ENCODE measurements at regions not wholly inside any gene's neighbourhood (a gene's known extent, or its start where the extent isn't known, plus 50 kb on each side); places are given as distances from the start of the nearest gene placed in this dataset.

DNA sequence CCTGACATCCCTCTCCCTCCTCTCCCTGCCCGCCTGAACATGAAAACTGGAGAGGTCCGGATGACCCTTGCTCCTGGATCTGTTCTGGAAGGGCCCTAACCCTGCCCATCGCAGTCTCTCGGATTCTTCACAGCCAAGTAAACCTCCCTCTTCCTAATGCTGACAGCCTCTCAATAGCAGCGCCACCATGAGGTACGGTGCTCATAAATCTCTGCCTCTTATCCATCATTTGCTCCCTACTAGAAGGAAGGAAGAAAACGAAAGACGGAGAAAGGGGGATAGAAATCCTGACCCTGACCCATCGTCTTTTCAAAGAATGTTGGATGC lies 257.9 kb downstream of the BCL11A start:
- no peak for DNase-seq (ENCODE audit: low read depth, low spot score)

DNA sequence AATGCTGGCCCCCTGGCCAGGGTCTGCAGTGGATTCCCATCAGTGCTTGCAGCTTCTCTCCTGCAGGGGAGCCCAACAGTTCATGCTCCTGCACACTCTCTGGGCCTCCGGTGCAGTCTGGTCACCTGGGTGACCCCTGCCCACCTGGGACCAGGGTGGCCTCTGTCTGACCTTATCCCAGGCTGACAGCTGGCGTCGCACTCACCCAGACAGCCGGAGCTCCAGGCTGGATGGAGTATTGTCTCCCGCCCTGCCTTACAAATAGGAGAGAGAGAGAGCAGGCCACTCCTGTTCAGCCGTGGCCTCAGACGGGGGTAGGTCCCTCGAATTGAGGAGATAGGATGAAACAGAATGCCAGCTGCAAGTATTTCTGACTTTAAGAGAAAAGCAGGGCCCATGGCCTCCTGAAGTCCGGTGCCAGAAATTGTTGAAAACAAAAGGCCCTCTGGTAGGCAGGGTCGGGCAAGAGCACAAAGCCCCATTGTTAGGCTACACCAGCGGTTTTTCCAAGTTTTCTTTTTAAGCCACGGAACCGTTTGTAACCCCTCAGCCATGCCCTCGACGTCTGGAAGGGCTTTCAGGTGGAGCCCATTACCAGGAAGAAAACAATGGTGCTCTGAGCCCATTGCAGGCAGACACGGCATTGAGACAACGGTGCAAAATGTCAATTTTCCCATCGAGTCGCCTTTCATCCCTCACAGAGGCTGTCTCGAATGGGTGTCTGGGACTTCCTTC lies 258.4 kb downstream of the BCL11A start:
- DNase-seq (ENCODE audit: low read depth, low spot score): no peak

DNA sequence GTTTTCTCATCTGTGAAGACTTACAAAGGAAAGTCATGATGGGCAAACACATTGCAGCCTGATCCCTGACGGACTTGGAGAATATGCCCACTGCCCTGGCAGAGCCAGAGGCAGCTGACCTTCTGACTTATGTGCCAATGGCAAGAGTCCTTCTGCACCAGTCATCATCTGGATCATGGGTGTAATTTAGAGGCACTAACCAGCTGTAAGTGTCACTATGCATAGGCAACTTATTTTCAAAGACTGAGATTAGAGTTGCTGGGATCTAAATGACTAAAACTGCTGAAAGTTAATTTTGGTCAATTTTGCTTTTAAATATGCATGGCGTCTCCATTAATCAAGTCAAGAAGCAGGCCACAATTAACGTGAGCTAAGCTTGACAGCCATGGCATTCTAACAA lies 261.2 kb downstream of the BCL11A start:
- DNase-seq (ENCODE audit: low read depth, low spot score): no peak

DNA sequence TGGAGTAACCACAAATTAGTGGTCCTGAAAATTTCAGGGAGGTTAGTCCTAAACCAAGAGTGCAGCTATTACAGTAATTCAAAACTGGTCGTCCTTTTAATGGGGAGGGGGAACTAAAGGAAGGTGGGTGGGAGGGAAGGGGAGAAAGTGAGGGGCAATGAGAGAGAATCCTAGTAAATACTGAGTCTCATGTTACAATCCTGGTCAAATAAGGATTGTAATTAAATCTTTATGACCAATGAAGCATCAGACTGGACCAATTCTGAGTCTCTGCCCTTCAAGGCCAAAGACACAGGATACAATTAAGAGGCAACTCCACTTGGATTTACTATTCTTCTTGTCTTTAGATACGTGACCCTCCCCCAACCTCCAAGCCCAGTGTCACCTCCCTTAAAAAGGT lies 262.9 kb downstream of the BCL11A start:
- no peak for DNase-seq (ENCODE audit: low read depth, low spot score)

DNA sequence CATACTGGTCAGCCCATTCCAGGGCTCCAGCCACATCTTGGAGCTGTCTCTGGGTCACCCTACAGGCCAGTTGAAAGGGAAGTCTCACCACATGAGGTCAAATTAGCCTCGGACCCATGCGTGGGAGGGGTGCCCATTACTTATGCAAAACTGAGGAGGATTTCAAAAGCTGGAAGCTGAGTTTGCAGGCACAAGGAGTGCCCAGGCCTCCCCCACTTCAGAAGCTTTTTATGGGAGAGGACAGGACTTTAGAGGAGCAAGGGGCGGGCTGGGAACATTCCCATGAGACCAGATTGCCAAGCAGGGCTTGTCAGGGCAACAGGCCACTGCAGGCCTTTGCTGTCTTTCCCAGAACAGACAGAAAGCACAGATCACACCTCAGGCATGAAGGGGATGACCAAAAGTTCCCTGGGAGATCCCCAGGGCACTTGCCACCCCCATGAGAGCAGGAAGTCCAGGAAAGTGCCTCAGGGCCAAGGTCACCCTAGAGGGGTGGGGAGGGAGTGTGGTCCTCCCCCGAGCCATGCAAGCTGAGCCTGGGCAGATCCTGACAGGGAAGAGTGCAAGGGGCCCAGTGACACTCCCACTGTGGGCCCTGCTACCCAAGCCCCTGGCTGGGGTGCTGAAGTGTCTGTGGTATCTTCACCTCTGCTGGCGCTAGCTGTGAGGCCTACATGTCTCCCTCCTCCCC lies 267.7 kb downstream of the BCL11A start:
- DNase-seq (ENCODE audit: low read depth, low spot score): no peak

DNA sequence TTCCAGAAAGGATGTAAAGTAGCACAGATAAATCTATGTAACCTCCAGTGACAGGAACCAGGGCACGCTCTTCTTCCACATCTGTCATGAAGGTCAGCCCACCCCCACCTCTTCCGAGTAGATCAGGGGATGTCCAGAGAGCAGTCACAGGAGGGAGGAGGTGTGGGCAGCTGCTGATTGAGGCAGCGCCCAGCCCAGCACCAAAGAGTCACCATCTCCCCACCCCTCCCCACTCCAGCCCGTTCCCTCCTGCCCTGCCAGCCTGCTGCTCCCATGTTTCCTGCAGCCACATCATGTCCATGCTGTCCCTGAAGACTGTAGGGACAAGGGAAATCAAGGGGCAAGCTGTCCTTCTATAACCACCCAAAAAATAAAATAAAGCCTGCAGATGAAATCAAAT lies 269.8 kb downstream of the BCL11A start:
- DNase-seq (ENCODE audit: low read depth, low spot score): no peak

DNA sequence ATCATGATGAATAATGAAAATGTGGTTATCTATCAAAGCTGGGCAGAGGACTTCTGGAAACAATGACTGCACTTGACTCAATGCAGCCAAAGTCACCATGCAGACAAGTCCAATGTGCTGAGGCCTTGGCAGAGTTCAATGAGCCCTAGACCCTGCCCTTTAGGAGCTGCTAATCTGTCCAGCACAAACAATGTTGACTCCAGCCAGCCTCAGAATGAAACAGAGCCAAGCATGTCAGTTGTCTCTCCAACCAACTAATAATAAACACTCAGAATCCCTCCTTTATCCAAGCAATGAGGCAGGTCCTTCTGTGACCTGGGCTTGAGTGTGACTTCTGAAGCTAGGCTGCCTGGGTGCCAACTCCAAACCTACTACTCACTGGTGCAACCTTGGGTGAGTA lies 270.6 kb downstream of the BCL11A start:
- no peak for DNase-seq (ENCODE audit: low read depth, low spot score)

DNA sequence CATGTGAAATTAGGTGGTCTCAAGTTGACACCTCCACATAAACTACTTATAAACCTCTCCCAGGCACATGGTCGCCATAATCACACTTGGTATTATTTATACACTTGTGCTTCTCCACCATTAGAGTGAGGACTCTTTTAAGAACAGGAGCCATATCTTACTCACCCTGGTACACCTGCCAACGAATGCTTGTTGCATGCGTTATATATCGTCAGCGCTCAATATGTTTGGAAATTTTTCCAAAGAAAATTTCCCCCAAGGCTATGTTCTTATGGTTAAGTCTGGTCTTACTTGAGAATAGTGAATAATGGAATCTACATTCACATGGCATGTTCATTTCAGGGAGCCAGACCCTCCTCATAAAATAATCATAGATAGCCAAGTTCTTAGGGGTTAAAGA lies 271.7 kb downstream of the BCL11A start:
- no peak for DNase-seq (ENCODE audit: low read depth, low spot score)

DNA sequence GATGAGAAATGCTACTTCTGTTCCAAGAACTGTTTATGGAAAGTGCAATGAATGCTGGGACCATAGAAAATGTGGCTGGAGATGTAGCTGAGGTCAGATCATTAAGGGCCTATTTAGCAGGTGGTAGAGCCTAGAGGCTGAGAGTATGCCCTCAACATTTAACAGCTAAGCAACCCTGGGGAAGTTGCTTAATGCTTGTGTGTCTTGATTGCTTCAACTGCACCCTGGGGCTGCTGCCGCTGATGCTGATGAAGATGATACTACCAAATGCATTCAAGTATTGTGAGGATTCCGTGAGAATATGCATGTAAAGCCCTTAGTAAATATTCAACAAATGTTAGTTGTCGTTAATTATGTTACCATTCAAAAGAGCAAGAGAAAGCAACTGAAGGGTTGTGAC lies 273.2 kb downstream of the BCL11A start:
- DNase-seq (ENCODE audit: low read depth, low spot score): no peak

DNA sequence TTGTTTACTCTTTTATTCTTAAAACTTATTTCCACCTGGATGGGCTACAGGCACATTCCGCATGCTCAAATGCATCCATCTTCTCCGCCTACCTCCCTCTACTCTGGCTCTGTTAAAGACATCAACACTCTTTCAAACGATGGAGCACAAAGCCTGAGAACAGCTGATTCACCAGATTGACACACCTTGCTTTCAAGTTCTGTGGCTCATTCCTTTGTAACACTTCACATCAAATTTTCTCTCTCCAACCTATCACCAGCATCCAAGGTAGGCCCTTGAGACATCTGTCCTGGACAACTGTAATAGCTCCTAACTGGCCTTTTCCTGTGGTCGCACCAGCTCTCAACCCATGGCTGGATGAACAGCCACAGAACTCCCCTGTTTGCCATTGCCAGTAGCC lies 274.5 kb downstream of the BCL11A start:
- no peak for DNase-seq (ENCODE audit: low read depth, low spot score)

DNA sequence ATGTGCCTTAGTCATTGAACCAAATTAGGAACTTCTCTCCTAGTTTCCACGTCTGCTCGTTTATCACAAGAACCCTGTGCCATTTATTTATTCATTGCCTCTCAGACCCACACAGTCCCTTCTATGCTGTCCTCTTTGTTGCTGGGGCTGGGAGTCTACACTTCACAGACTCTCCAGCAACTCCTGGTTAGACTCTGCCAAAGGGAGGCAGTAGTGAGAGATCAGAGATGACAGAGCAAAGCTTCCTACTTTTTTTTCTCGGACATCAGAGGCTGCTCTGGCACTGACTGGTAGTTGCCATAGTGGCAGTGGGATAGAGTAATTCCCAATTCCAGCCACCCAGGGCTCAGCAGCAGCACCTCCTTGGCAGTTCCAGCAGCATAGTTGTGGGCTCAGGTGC lies 277.5 kb downstream of the BCL11A start:
- no peak for DNase-seq (ENCODE audit: low read depth, low spot score)

DNA sequence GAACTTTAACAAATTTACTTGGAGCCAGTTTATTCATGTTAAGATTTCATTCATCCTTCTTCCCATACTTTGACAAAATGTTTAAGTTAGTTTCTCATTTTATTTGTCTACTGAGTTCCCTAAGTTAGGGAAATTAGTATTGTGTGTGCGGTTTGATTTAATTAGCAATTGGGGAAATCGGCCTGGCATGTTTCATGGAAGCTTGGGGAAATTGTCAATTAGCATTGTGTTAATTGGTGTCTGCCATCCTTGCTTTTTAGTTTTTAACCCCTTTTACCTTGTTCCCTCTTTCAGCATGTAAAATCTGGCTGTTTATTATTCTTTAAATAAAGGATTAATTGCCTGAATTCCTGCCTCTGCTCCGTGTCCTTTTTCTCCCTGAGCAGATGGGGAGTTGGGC lies 279.6 kb downstream of the BCL11A start:
- no peak for DNase-seq (ENCODE audit: low read depth, low spot score)

DNA sequence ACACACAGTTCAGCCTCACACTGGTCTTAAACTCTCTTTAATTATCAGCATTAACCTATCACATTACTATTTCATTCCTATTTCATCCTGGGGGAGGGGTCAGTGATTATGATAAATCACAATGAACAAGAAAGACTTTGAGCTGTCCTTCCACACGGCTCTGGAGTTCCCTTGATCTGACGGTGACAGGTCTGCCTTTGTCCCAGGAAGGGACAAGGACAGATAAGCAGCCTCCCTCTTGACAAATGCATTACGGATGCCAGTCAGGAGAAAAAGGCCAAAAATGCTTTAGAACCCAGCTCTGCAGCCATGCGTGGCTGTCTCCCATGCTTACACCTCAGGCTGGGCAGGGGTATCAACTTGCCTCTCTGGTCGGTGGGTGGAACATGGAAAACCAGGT lies 281.7 kb downstream of the BCL11A start:
- DNase-seq (ENCODE audit: low read depth, low spot score): no peak

DNA sequence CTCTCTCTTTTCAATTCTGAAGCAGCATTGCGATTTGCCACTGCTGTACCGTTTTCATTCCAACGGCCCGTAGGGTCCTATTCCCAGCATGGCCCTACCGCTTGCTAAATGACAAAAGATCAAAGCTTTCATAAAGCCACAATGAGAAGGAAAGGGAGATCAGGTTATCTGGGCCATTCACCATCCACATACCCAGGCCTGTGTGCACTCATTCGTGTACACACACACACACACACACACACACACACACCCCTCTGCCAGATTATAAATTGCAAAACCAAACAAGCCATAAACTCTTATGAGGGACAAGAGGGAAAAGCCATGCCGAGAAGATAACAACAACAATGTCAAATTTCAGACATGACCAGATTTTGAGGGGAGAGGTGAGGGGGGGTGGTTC lies 282.3 kb downstream of the BCL11A start:
- no peak for DNase-seq (ENCODE audit: low read depth, low spot score)

DNA sequence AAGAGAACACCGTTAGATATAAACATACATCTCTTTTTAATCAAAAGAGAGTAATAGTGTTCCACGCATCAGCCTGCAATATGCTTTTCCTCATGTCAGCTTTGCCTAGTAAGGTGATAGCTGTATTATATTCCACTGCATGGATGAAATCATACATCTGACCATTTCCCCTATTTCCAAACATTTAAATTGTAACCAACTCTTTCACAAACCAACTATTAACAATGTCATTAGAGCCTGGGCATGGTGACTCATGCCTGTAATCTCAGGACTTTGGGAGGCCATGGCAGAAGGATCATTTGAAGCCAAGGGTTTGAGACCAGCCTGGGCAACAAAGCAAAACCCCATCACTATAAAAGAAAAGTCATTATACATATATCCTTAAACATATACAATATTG lies 284.8 kb downstream of the BCL11A start:
- no peak for DNase-seq (ENCODE audit: low read depth, low spot score)

DNA sequence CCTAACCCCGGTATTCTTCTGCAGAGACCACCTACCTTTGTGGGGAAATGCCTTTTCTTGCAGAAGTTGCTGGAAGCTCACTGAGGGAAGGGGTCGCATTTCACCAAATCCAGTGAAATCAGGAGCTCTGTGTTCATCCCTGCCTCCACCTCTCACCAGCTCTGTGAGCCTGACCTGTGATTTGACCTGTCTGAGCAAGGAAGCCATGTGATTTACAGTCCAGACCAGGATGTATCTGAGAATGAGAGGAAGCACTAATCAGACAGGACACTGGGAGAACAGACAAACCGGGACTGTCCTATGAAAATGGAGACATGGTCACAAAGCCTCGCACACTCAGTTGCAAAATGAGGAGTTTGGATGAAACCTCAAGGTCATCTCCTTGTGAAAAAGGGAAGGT lies 285.4 kb downstream of the BCL11A start:
- no peak for DNase-seq (ENCODE audit: low read depth, low spot score)

DNA sequence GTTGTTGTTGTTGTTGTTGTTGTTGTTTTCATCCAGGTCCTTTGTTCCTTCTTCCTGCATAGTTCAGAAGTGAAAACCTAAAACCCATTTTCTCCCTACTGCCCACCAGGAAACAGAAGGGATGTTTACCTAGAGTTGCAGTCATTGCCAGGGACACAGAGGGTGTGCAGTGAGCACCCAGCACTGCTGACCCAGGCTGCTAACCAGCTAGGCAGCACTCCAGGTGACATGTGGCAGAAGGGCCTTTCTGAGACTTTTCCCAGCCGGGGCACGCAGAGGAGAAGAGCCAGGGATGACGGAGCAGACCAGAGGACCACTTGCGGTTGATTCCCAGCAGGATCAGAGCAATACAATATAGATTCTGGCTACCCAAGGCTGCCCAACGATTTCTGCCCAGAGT lies 286.3 kb downstream of the BCL11A start:
- no peak for DNase-seq (ENCODE audit: low read depth, low spot score)

DNA sequence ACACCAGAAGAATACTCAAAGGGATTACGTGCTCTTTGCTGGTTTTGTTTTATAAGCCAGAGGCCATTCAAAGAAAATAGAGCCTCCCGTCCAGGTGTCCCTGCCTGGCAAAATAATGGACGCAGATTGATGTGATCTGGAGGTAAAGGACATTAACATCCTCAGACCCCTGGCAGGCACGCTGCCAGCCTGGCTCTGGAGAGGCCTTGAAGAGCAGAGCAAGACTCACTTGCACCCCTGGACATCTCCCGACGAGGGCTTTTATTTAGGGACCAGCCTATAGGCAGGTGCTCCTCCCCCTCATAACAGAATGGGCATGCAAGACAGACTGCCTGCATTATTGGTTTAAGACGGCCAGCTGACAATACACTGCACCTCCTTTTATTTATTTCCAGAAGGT lies 291.3 kb downstream of the BCL11A start:
- DNase-seq (ENCODE audit: low read depth, low spot score): no peak

DNA sequence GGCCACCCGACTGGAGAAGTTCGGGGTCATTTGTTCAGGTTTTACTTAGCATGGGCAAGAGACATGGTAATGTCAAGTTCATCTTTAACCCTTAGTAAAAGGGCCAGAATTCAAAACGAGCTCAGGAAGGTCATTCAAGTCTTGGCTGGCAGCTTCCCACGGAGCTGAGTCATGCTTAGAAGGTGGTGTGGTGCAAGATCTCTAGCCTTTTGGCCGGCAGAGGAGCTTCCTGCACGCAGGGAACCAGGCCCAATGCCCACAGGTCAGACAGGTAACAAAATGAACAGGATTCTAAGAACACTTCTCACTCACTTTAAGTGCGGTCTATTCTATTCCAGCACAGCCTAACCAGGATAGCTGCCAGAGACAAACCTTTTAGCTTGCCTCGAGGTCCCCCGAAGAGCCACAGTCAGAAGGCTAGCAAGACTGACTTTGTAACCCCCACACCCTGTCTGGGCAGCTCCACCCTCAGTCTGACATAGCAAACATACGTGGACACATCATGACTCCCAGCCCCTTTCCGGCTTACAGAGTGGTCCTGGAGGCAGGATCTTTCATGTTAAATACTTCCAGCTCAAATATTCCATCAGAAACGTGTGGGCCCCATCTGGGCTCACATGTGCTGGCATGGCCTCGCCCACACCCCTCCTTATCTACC lies 292.7 kb downstream of the BCL11A start:
- DNase-seq (ENCODE audit: low read depth, low spot score): no peak

DNA sequence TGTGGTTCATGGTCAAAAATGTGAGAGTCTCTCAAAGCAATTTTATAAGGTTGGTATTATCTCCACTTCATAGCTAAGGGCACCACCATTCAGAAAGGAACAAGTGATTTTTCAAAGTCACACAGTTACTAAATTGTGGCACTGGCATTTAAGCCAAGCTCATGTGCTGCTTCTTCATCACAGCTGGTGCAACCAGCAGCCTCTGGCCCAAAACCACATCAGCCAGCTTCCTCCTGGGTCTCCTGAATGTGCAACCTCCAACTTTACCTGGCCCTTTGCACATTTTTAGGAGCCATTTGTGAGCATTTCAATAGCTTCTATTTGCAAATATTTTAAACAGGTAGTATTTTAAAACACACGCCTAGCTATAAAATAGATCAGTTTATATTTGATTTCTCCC lies 293.7 kb downstream of the BCL11A start:
- DNase-seq (ENCODE audit: low read depth, low spot score): no peak

DNA sequence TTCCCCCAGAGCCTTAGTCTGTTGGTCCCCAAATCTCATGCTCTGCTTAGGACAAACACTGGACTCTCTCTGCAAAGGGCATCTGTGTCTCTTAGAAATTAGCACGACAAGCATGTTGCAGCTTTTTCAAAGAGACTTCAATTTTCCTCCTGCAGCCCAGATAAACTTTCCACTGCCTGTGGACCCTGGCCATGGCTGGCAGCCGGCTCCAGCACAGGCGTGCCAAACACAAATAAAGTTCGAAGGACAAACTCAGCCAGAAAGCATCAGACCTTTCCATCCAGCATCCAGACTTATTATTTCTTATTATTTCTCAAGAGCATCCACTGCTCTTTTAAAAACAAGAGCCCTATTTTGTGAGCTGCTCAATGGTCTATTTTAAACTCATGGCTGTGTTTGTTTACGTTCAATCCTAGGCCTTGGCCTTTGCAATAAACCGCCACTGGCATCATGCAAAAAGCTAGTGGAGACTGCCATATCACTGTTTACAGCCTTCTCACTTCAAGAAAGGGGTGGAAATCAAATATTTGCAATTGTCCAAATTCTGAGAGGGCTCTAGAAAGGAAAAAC lies 300.8 kb downstream of the BCL11A start:
- DNase-seq (ENCODE audit: low read depth, low spot score): no peak

DNA sequence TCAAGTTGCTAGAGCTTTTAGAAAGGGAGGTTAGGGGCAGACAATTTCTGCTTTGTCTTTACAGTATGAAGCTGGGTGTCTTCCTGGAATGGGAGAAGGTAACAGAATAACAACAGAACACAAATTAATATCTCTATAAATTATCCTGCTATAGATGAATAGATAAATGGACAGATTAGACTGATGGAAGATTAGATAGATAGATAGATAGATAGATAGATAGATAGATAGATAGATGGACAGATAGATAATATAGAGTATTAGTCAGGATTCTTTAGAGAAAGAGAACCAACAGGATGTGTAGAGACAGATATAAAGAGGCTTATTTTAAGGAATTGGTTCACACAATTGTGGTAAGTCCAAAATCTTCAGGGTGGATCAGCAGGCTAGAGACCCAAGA lies 302.2 kb downstream of the BCL11A start:
- no peak for DNase-seq (ENCODE audit: low read depth, low spot score)

DNA sequence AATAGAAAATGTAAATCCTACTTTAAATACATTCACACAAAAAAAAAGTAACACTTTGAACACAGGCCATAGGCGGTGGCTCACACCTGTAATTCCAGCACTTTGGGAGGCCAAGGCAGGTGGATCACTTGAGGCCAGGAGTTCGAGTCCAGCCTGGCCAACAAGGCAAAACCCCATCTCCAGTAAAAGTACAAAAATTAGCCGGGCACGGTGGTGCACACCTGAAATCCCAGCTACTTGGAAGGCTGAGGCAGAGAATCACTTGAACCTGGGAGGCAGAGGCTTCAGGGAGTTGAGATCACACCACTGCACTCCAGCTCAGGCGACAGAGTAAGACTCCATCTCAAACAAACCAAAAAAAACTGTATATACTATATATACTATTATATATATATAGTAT lies 303.6 kb downstream of the BCL11A start:
- no peak for DNase-seq (ENCODE audit: low read depth, low spot score)

All from iPS DF 19.7 (cell line).